A673 (cell line): ENCODE measurements at regions not wholly inside any gene's neighbourhood (a gene's known extent, or its start where the extent isn't known, plus 50 kb on each side); places are given as distances from the start of the nearest gene placed in this dataset.

Experiments
- BruUV-seq: library from RNA; stranded (reverse); fragments of 400-500 nt; replicated peaks from 2 replicates; lab custom pipeline; 2021; lab: Mats Ljungman, UMichigan
- CTCF ChIA-PET: fragments of 300-600 bp; sonication (Branson Sonifier 250); formaldehyde crosslinking; loops from one replicate; lab custom pipeline; 2022; ENCODE audit warnings: antibody characterized with exemption; lab: Charles Lee
- POLR2A ChIA-PET: fragments of 300-600 bp; sonication (Branson Sonifier 250); formaldehyde crosslinking; loops from one replicate; lab custom pipeline; 2022; ENCODE audit warnings: antibody characterized with exemption; ENCODE audit not compliant: low non-redundant PET; lab: Charles Lee
- DNase-seq: peaks from one replicate; pipeline ENCODE4 v3.0.0-alpha.2; 2015; ENCODE audit warnings: low spot score
- H3K27ac ChIP-seq: fragments of 200-600 bp; sonication (generic); 2 replicates; pipeline ENCODE4 v1.5.1; 2016; ENCODE audit warnings: mixed run types, low read depth, mild to moderate bottlenecking, mixed read lengths, antibody characterized with exemption, low read length; ENCODE audit not compliant: poor library complexity, severe bottlenecking
- H3K27me3 ChIP-seq: fragments of 200-600 bp; sonication (generic); replicated peaks from 2 replicates; pipeline ENCODE4 v1.6.1; 2017; ENCODE audit warnings: mixed run types, low read depth, mild to moderate bottlenecking, mixed read lengths, antibody characterized with exemption, low read length; ENCODE audit not compliant: insufficient read depth, poor library complexity
- H3K36me3 ChIP-seq: fragments of 200-600 bp; sonication (generic); 2 replicates; pipeline ENCODE4 v1.6.1; 2016; ENCODE audit warnings: mixed run types, mild to moderate bottlenecking, mixed read lengths, antibody characterized with exemption, low read length; ENCODE audit not compliant: insufficient read depth, poor library complexity, severe bottlenecking
- H3K4me1 ChIP-seq: fragments of 200-600 bp; sonication (generic); 2 replicates; pipeline ENCODE4 v1.6.1; 2017; ENCODE audit warnings: mixed run types, mild to moderate bottlenecking, mixed read lengths, antibody characterized with exemption, low read length; ENCODE audit not compliant: insufficient read depth, poor library complexity, severe bottlenecking
- H3K4me3 ChIP-seq: fragments of 200-600 bp; sonication (generic); 2 replicates; pipeline ENCODE4 v1.5.1; 2016; ENCODE audit warnings: low read depth, mixed run types, mild to moderate bottlenecking, mixed read lengths, low read length; ENCODE audit not compliant: poor library complexity, severe bottlenecking
- H3K9me3 ChIP-seq: fragments of 200-600 bp; sonication (generic); 2 replicates; pipeline ENCODE4 v1.6.1; 2016; ENCODE audit warnings: mixed run types, low read depth, mild to moderate bottlenecking, mixed read lengths, antibody characterized with exemption, low read length; ENCODE audit not compliant: poor library complexity, severe bottlenecking
- EZH2 ChIP-seq: fragments of 200-600 bp; sonication (generic); IDR thresholded peaks from 2 replicates; pipeline ENCODE4 v1.6.1; 2017; ENCODE audit warnings: borderline replicate concordance, low read depth, mild to moderate bottlenecking, mixed read lengths, antibody characterized with exemption, low read length; ENCODE audit not compliant: poor library complexity, severe bottlenecking
- intact Hi-C: fragments of 100-400 bp; cut with micrococcal nuclease; formaldehyde crosslinking; loops from one replicate; pipeline ENCODE4 v1.10.0; 2022; ENCODE audit not compliant: unreplicated experiment
- TF ChIP-seq, protein P1 (sequence below): fragments of 300-800, 200-600 bp; sonication (generic); conservative IDR thresholded peaks from 2 replicates; pipeline ENCODE4 v1.5.1; 2017; ENCODE audit warnings: low read depth, mild to moderate bottlenecking, antibody characterized with exemption, low read length, moderate library complexity, mixed read lengths

DNA sequence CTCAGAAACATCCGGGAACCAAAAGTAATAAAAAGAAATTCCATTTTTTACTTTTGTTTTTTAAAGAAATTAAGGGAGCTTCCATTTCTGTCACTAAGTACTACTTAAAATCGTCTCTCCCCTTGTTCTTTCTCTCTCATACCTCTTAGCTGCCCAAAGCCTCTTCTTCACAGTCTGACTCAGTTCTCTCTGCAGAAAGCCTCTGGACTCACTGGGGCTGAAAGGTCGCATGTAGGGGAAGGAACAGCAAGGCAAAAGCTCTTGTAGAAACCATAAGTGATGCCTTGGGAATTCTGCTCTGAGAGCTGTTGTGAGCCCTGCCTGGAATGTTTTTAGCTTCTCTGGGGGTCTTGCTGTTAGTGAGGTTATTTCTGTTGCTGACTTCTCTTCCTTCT, 100.8 kb upstream of the RANBP3L start:
- H3K9me3 ChIP-seq = no peaks in the 10 kb centered on the region
- ChIA-PET POLR2A (no interaction called here), CTCF (interaction anchor here (0.7 kb wide), 1 partner anchor 132 kb away, joined by 3 read pairs; no protein-coding TSS in a partner anchor)
- BruUV-seq = no TSS peak
- H3K36me3 ChIP-seq = no peaks in the 10 kb centered on the region
- no peak for TF ChIP-seq EZH2
- TF ChIP-seq, protein P1, sequence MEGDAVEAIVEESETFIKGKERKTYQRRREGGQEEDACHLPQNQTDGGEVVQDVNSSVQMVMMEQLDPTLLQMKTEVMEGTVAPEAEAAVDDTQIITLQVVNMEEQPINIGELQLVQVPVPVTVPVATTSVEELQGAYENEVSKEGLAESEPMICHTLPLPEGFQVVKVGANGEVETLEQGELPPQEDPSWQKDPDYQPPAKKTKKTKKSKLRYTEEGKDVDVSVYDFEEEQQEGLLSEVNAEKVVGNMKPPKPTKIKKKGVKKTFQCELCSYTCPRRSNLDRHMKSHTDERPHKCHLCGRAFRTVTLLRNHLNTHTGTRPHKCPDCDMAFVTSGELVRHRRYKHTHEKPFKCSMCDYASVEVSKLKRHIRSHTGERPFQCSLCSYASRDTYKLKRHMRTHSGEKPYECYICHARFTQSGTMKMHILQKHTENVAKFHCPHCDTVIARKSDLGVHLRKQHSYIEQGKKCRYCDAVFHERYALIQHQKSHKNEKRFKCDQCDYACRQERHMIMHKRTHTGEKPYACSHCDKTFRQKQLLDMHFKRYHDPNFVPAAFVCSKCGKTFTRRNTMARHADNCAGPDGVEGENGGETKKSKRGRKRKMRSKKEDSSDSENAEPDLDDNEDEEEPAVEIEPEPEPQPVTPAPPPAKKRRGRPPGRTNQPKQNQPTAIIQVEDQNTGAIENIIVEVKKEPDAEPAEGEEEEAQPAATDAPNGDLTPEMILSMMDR = no peak
- H3K27ac ChIP-seq = peak overlapping the region; percentile 52
- no peak for DNase-seq
- intact Hi-C loops = loop anchor here (5.0 kb wide), 2 partner anchors 225 to 335 kb away; partner anchors contain the start of gene UGT3A2
- H3K4me3 ChIP-seq = no peak overlapping the region
- H3K4me1 ChIP-seq = peaks cover 36% of the 10 kb centered on the region
- H3K27me3 ChIP-seq = no peaks in the 10 kb centered on the region

DNA sequence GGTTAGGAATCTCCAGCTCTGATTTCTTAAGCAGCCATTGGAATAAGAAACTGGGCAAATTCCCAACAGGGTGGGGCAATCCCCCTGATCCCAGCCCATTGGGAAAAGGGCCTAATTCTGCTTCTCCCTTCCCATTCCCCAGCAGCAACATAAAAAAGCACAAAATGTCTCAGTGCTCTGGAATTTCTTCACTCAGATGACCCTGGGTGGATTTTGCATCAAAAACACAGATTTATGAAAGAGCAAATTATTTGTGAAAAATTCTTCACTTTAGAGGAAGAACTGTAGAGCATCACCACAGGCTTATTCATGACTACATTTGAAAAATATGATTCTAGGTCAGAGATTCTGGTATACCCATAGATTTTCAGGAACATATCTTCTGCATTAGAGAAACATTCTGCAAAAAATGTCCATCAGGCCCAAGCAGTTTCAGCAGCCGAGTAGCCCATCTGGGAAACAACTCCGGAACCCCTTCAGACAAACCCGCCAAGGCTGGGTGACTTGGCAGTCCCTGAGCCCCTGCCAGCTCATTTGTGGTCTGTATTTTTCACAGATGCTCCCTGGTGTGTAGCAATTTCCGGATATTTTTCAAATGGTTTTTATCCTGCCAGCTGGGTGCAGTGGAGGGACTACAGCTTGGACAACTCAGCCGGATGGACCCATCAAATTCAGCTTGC, 102.1 kb upstream of the RANBP3L start:
- DNase-seq = peak; percentile 96
- intact Hi-C loops = loop anchor here (5.0 kb wide), 2 partner anchors 226 to 336 kb away; partner anchors contain the start of gene UGT3A2
- no TSS peak for BruUV-seq
- Histone ChIP-seq H3K27me3 (no peaks in the 10 kb centered on the region), H3K9me3 (peaks cover under 1% of the 10 kb centered on the region), H3K36me3 (no peaks in the 10 kb centered on the region), H3K4me3 (no peak overlapping the region), H3K4me1 (peaks cover 30% of the 10 kb centered on the region), H3K27ac (peak overlapping the region; percentile 52)
- POLR2A ChIA-PET = no interaction called here
- CTCF ChIA-PET = interaction anchor here (0.8 to 1.8 kb wide), 4 partner anchors 14 to 324 kb away, joined by 3 to 6 read pairs (median 4); no protein-coding TSS in a partner anchor
- no peak for TF ChIP-seq EZH2
- TF ChIP-seq, protein P1 = no peak

DNA sequence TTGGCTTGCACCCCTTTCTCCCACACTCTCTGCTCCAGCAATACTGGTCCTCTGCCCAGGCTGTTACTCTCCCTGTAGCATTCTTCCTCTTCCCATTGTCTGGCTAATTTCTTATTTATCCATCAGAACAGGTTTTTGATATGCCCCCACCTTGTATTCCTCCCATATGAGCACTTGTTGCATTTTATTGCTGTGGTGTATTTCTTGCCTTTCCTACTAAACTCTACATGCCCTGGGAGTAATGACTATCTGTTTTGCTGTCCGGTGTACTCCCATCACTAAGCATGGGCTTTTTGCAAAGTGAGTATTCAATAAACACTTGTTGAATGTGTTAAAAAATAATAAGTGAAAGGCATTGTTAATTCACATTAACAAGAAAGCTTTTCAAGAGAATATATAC, 104.3 kb upstream of the RANBP3L start:
- Histone ChIP-seq H3K27ac (no peak overlapping the region), H3K36me3 (no peaks in the 10 kb centered on the region), H3K9me3 (peaks cover 4% of the 10 kb centered on the region), H3K4me3 (no peak overlapping the region), H3K27me3 (no peaks in the 10 kb centered on the region), H3K4me1 (peaks cover 29% of the 10 kb centered on the region)
- intact Hi-C loops = no loop called here
- no peak for DNase-seq
- CTCF ChIA-PET = no interaction called here
- no TSS peak for BruUV-seq
- POLR2A ChIA-PET = no interaction called here
- TF ChIP-seq EZH2 = no peak
- TF ChIP-seq, protein P1 = no peak
